HUES48 (cell line): ENCODE measurements at regions not wholly inside any gene's neighbourhood (a gene's known extent, or its start where the extent isn't known, plus 50 kb on each side); places are given as distances from the start of the nearest gene placed in this dataset.

Experiments
- H3K27ac ChIP-seq: one replicate; pipeline ENCODE4 v1.7.0; 2013; ENCODE audit warnings: low read depth, low read length, inconsistent platforms
- H3K27me3 ChIP-seq: 2 replicates; pipeline ENCODE4 v1.6.1; 2013; ENCODE audit warnings: mild to moderate bottlenecking, low read length; ENCODE audit not compliant: control insufficient read depth, insufficient read depth
- H3K36me3 ChIP-seq: 2 replicates; pipeline ENCODE4 v1.6.1; 2013; ENCODE audit warnings: low read length; ENCODE audit not compliant: control insufficient read depth, insufficient read depth
- H3K4me1 ChIP-seq: 2 replicates; pipeline ENCODE4 v1.6.1; 2013; ENCODE audit warnings: mild to moderate bottlenecking, low read length; ENCODE audit not compliant: control insufficient read depth, insufficient read depth
- H3K4me3 ChIP-seq: 2 replicates; pipeline ENCODE4 v1.5.1; 2013; ENCODE audit warnings: mild to moderate bottlenecking, low read depth, low read length
- H3K9ac ChIP-seq: 2 replicates; pipeline ENCODE4 v1.6.1; 2013; ENCODE audit warnings: mild to moderate bottlenecking, low read depth, low read length, moderate library complexity
- H3K9me3 ChIP-seq: 2 replicates; pipeline ENCODE4 v1.6.1; 2013; ENCODE audit warnings: low read length; ENCODE audit not compliant: control insufficient read depth, insufficient read depth

GRCh38 chr4:146124023-146124680 is 51.4 kb upstream of the LSM6 start:
- Histone ChIP-seq H3K4me1 (no peaks in the 10 kb centered on the region), H3K4me3 (no peak overlapping the region)

GRCh38 chr4:146123231-146123630 is 52.3 kb upstream of the LSM6 start:
- no peaks in the 10 kb centered on the region for H3K4me1 ChIP-seq
- H3K27me3 ChIP-seq = no peaks in the 10 kb centered on the region
- no peak overlapping the region for H3K27ac ChIP-seq
- no peaks in the 10 kb centered on the region for H3K36me3 ChIP-seq
- H3K4me3 ChIP-seq = no peak overlapping the region
- no peaks in the 10 kb centered on the region for H3K9me3 ChIP-seq
- H3K9ac ChIP-seq = no peak overlapping the region

More at GRCh38 chr4:146124023-146124680, 51.4 kb upstream of the LSM6 start:
- H3K27ac ChIP-seq = no peak overlapping the region
- no peaks in the 10 kb centered on the region for H3K27me3 ChIP-seq
- H3K36me3 ChIP-seq = no peaks in the 10 kb centered on the region
- H3K9me3 ChIP-seq = no peaks in the 10 kb centered on the region
- H3K9ac ChIP-seq = no peak overlapping the region

- Histone ChIP-seq H3K4me1 (no peaks in the 10 kb centered on the region), H3K27ac (no peak overlapping the region), H3K4me3 (no peak overlapping the region), H3K27me3 (no peaks in the 10 kb centered on the region), H3K9ac (no peak overlapping the region), H3K9me3 (no peaks in the 10 kb centered on the region), H3K36me3 (no peaks in the 10 kb centered on the region)
Measured at GRCh38 chr4:146122398-146122797, 53.1 kb upstream of the LSM6 start.

- H3K4me1 ChIP-seq = no peaks in the 10 kb centered on the region
- no peaks in the 10 kb centered on the region for H3K27me3 ChIP-seq
- H3K4me3 ChIP-seq = no peak overlapping the region
Measured at GRCh38 chr4:146121757-146122156, 53.8 kb upstream of the LSM6 start.

GRCh38 chr4:146119845-146120404 is 55.6 kb upstream of the LSM6 start:
- Histone ChIP-seq H3K9ac (no peak overlapping the region), H3K9me3 (no peaks in the 10 kb centered on the region), H3K4me3 (no peak overlapping the region), H3K4me1 (no peaks in the 10 kb centered on the region), H3K27me3 (no peaks in the 10 kb centered on the region), H3K27ac (no peak overlapping the region), H3K36me3 (no peaks in the 10 kb centered on the region)

More at GRCh38 chr4:146121757-146122156, 53.8 kb upstream of the LSM6 start:
- Histone ChIP-seq H3K27ac (no peak overlapping the region), H3K9ac (no peak overlapping the region), H3K9me3 (no peaks in the 10 kb centered on the region), H3K36me3 (no peaks in the 10 kb centered on the region)

GRCh38 chr4:146114066-146114465 is 61.5 kb upstream of the LSM6 start:
- Histone ChIP-seq H3K4me3 (no peak overlapping the region), H3K27me3 (no peaks in the 10 kb centered on the region), H3K9ac (no peak overlapping the region), H3K27ac (no peak overlapping the region), H3K4me1 (no peaks in the 10 kb centered on the region), H3K9me3 (no peaks in the 10 kb centered on the region), H3K36me3 (no peaks in the 10 kb centered on the region)

GRCh38 chr4:146113171-146113570 is 62.3 kb upstream of the LSM6 start:
- no peak overlapping the region for H3K9ac ChIP-seq
- H3K4me1 ChIP-seq = no peaks in the 10 kb centered on the region
- no peak overlapping the region for H3K4me3 ChIP-seq
- H3K27ac ChIP-seq = no peak overlapping the region
- H3K36me3 ChIP-seq = no peaks in the 10 kb centered on the region
- no peaks in the 10 kb centered on the region for H3K9me3 ChIP-seq
- H3K27me3 ChIP-seq = no peaks in the 10 kb centered on the region

GRCh38 chr4:146112389-146112788 is 63.1 kb upstream of the LSM6 start:
- no peaks in the 10 kb centered on the region for H3K36me3 ChIP-seq
- H3K27me3 ChIP-seq = no peaks in the 10 kb centered on the region
- H3K9ac ChIP-seq = no peak overlapping the region
- no peak overlapping the region for H3K27ac ChIP-seq
- H3K4me3 ChIP-seq = no peak overlapping the region
- no peaks in the 10 kb centered on the region for H3K4me1 ChIP-seq
- no peaks in the 10 kb centered on the region for H3K9me3 ChIP-seq

- Histone ChIP-seq H3K9me3 (no peaks in the 10 kb centered on the region), H3K27me3 (no peaks in the 10 kb centered on the region), H3K27ac (no peak overlapping the region), H3K4me1 (no peaks in the 10 kb centered on the region), H3K9ac (no peak overlapping the region), H3K4me3 (no peak overlapping the region), H3K36me3 (no peaks in the 10 kb centered on the region)
Measured at GRCh38 chr4:146110871-146111485, 64.5 kb upstream of the LSM6 start.

- Histone ChIP-seq H3K4me3 (no peak overlapping the region), H3K27ac (no peak overlapping the region), H3K27me3 (no peaks in the 10 kb centered on the region), H3K4me1 (no peaks in the 10 kb centered on the region), H3K9me3 (no peaks in the 10 kb centered on the region), H3K36me3 (no peaks in the 10 kb centered on the region), H3K9ac (no peak overlapping the region)
Measured at GRCh38 chr4:146108756-146109155, 66.8 kb upstream of the LSM6 start.

- Histone ChIP-seq H3K36me3 (no peaks in the 10 kb centered on the region), H3K4me1 (no peaks in the 10 kb centered on the region), H3K9me3 (no peaks in the 10 kb centered on the region), H3K4me3 (no peak overlapping the region), H3K27me3 (no peaks in the 10 kb centered on the region), H3K9ac (no peak overlapping the region), H3K27ac (no peak overlapping the region)
Measured at GRCh38 chr4:146107587-146108240, 67.8 kb upstream of the LSM6 start.
